ENCODE measurements at regions not wholly inside any gene's neighbourhood (a gene's known extent, or its start where the extent isn't known, plus 50 kb on each side); places are given as distances from the start of the nearest gene placed in this dataset.

DNA sequence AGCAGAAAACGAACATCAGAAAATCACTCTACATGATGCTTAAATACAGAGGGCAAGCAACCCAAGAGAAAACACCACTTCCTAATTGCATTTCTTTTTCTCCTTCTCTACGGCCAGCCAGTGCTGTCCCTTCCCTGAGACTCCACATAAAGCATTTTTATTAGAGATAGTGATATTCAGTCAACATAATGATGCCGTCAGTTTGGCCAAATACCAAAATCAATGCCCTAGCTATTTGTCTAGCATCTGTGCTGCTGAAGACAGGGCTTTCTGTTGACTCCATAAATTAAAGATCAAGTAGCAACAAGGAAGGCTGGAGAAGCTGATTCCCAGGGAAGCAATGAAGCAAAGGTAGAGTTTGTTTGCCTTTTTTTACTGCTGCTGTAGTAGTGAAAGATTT, 1024.9 kb downstream of the REEP3 start:
- no peaks in the 10 kb centered on the region for H3K9me3 ChIP-seq (ENCODE audit: low read length)
- no peaks in the 10 kb centered on the region for H3K36me3 Mint-ChIP-seq
- H3K4me3 ChIP-seq (ENCODE audit: low read length): no peak overlapping the region
- no peaks in the 10 kb centered on the region for H3K4me1 Mint-ChIP-seq
- POLR2A ChIA-PET: no interaction called here
- H3K4me3 Mint-ChIP-seq: no peak overlapping the region
- CTCF ChIA-PET: no interaction called here
- H3K27me3 Mint-ChIP-seq: no peaks in the 10 kb centered on the region
- H3K27ac Mint-ChIP-seq: no peak overlapping the region
- H3K36me3 ChIP-seq (ENCODE audit: insufficient read depth, low read length): no peaks in the 10 kb centered on the region
- no peak for DNase-seq
- no peaks in the 10 kb centered on the region for H3K27me3 ChIP-seq (ENCODE audit: insufficient read depth, low read length, poor library complexity, severe bottlenecking)
- H3K9me3 Mint-ChIP-seq: peaks cover 0 to 18% (median 2%) of the 10 kb centered on the region in 5 donors
- no peak overlapping the region for H3K27ac ChIP-seq (ENCODE audit: low read depth, low read length)
- H3K4me1 ChIP-seq (ENCODE audit: insufficient read depth, low read length): no peaks in the 10 kb centered on the region

- no peak overlapping the region for H3K27ac Mint-ChIP-seq
- H3K4me1 Mint-ChIP-seq: no peaks in the 10 kb centered on the region
- POLR2A ChIA-PET: no interaction called here
These were observed 1026.0 kb downstream of the REEP3 start for GRCh38 chr10:64547168-64547567.

DNA sequence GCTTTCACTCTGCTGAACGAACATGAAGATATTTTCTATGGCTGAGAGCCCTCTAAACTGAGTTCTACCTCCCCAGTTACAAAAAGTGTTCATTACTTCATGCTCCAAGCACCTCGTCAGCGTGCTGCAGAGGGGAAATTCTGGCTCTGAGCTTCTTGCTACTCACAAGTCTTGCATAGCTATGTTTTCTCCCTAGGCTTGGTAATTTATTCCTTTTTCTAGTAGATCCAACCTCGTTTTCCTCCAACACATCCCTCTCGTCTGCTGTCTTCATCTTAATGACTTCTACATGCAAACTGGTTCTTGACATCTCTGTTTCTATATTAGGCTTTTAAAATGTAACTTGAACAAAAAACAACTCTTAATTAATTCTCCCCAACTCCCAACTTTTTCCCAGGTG, 1034.5 kb downstream of the REEP3 start:
- DNase-seq: no peak
- ChIA-PET CTCF (no interaction called here), POLR2A (no interaction called here)
- Histone ChIP-seq H3K4me3 (ENCODE audit: low read length) (no peak overlapping the region), H3K9me3 (ENCODE audit: low read length) (no peaks in the 10 kb centered on the region), H3K27me3 (ENCODE audit: insufficient read depth, low read length, poor library complexity, severe bottlenecking) (no peaks in the 10 kb centered on the region), H3K4me1 (ENCODE audit: insufficient read depth, low read length) (no peaks in the 10 kb centered on the region), H3K27ac (ENCODE audit: low read depth, low read length) (no peak overlapping the region), H3K36me3 (ENCODE audit: insufficient read depth, low read length) (no peaks in the 10 kb centered on the region)
- H3K36me3 Mint-ChIP-seq: no peaks in the 10 kb centered on the region
- H3K9me3 Mint-ChIP-seq: peaks cover 0 to 25% (median 11%) of the 10 kb centered on the region in 5 donors
- no peaks in the 10 kb centered on the region for H3K27me3 Mint-ChIP-seq
- H3K4me3 Mint-ChIP-seq: no peak overlapping the region
- H3K27ac Mint-ChIP-seq: no peak overlapping the region
- no peaks in the 10 kb centered on the region for H3K4me1 Mint-ChIP-seq

More at GRCh38 chr10:64547168-64547567, 1026.0 kb downstream of the REEP3 start:
- H3K36me3 Mint-ChIP-seq: no peaks in the 10 kb centered on the region
- peaks cover 0 to 25% (median 6%) of the 10 kb centered on the region in 5 donors for H3K9me3 Mint-ChIP-seq
- no peaks in the 10 kb centered on the region for H3K27me3 ChIP-seq (ENCODE audit: insufficient read depth, low read length, poor library complexity, severe bottlenecking)
- H3K36me3 ChIP-seq (ENCODE audit: insufficient read depth, low read length): no peaks in the 10 kb centered on the region
- no peak for DNase-seq
- no peaks in the 10 kb centered on the region for H3K27me3 Mint-ChIP-seq
- H3K4me3 Mint-ChIP-seq: no peak overlapping the region
- no peaks in the 10 kb centered on the region for H3K4me1 ChIP-seq (ENCODE audit: insufficient read depth, low read length)
- H3K4me3 ChIP-seq (ENCODE audit: low read length): no peak overlapping the region
- CTCF ChIA-PET: no interaction called here
- no peaks in the 10 kb centered on the region for H3K9me3 ChIP-seq (ENCODE audit: low read length)
- no peak overlapping the region for H3K27ac ChIP-seq (ENCODE audit: low read depth, low read length)

GRCh38 chr10:64558094-64558835, 1037.1 kb downstream of the REEP3 start:
- no peaks in the 10 kb centered on the region for H3K36me3 Mint-ChIP-seq
- POLR2A ChIA-PET: no interaction called here

DNA sequence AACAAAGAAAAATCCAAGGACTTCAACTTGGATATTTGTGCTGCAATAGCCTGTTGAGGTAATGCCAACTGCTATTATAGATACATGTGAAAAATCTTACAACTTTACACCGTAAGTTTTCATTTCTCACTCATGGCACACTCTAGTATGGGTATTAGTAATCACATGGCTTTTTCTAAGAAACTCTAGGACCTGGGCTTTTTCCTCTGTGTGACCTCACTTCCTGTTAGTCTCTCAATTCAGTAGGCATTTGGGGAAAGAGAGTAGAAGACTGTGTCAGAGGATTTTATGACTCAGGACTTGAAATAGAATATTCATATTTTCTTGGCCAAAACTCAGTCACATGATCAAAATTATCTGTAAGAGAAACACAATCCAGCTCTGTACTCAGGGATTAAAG, 1049.9 kb downstream of the REEP3 start:
- POLR2A ChIA-PET: no interaction called here
- Mint-ChIP-seq H3K27ac (no peak overlapping the region), H3K27me3 (no peaks in the 10 kb centered on the region), H3K4me1 (no peaks in the 10 kb centered on the region), H3K36me3 (no peaks in the 10 kb centered on the region), H3K4me3 (no peak overlapping the region), H3K9me3 (peaks cover 6 to 17% (median 10%) of the 10 kb centered on the region in 5 donors)
- H3K4me1 ChIP-seq (ENCODE audit: insufficient read depth, low read length): no peaks in the 10 kb centered on the region
- DNase-seq: no peak
- no peaks in the 10 kb centered on the region for H3K27me3 ChIP-seq (ENCODE audit: insufficient read depth, low read length, poor library complexity, severe bottlenecking)
- H3K36me3 ChIP-seq (ENCODE audit: insufficient read depth, low read length): no peaks in the 10 kb centered on the region
- no peaks in the 10 kb centered on the region for H3K9me3 ChIP-seq (ENCODE audit: low read length)
- H3K4me3 ChIP-seq (ENCODE audit: low read length): no peak overlapping the region
- no peak overlapping the region for H3K27ac ChIP-seq (ENCODE audit: low read depth, low read length)
- CTCF ChIA-PET: no interaction called here

More at GRCh38 chr10:64558094-64558835, 1037.1 kb downstream of the REEP3 start:
- CTCF ChIA-PET: no interaction called here
- Histone ChIP-seq H3K9me3 (ENCODE audit: low read length) (no peaks in the 10 kb centered on the region), H3K27ac (ENCODE audit: low read depth, low read length) (no peak overlapping the region), H3K27me3 (ENCODE audit: insufficient read depth, low read length, poor library complexity, severe bottlenecking) (no peaks in the 10 kb centered on the region), H3K4me3 (ENCODE audit: low read length) (no peak overlapping the region), H3K4me1 (ENCODE audit: insufficient read depth, low read length) (no peaks in the 10 kb centered on the region), H3K36me3 (ENCODE audit: insufficient read depth, low read length) (no peaks in the 10 kb centered on the region)
- no peaks in the 10 kb centered on the region for H3K27me3 Mint-ChIP-seq
- H3K9me3 Mint-ChIP-seq: peaks cover 4 to 13% (median 8%) of the 10 kb centered on the region in 5 donors
- no peak overlapping the region for H3K4me3 Mint-ChIP-seq
- no peak for DNase-seq
- H3K27ac Mint-ChIP-seq: no peak overlapping the region
- no peaks in the 10 kb centered on the region for H3K4me1 Mint-ChIP-seq

DNA sequence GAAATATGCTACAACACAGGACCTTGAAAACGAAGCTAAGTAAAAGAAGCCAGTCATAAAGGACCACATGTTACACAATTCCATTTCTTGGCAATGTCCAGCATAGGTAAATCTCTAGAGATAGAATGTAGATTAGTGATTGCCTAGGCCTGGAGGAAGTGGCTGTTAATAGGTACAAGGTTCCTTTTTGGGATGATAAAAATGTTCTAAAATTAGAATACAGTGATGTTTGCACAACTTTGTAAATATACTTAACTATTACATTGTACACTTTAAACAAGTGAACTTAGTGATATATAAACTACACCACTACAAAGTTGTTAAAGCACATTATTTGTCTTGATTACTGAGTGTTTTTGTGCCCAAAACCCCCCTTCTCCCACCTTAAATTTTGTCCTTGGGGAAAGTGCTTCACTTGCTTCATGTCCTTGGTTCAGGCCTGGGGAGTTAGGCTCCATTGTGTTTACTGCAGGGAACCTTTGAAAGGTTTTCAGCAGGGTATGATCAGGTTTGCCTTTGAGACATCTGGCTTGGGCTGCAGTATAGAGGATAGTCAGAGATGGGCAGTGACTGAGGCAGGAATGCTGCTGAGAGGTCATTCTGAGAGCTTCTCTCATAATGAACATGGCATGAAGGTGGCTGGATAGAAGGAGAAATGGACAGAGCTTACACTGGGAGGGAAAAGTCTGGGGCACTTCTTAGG, 1052.6 kb downstream of the REEP3 start:
- Histone ChIP-seq H3K27ac (ENCODE audit: low read depth, low read length) (no peak overlapping the region), H3K27me3 (ENCODE audit: insufficient read depth, low read length, poor library complexity, severe bottlenecking) (no peaks in the 10 kb centered on the region), H3K4me1 (ENCODE audit: insufficient read depth, low read length) (no peaks in the 10 kb centered on the region), H3K4me3 (ENCODE audit: low read length) (no peak overlapping the region), H3K36me3 (ENCODE audit: insufficient read depth, low read length) (no peaks in the 10 kb centered on the region), H3K9me3 (ENCODE audit: low read length) (no peaks in the 10 kb centered on the region)
- Mint-ChIP-seq H3K4me3 (no peak overlapping the region), H3K27me3 (no peaks in the 10 kb centered on the region), H3K27ac (no peak overlapping the region), H3K4me1 (no peaks in the 10 kb centered on the region), H3K9me3 (peaks cover 2 to 10% (median 6%) of the 10 kb centered on the region in 5 donors), H3K36me3 (peaks cover 0 to 1% (median 0%) of the 10 kb centered on the region in 3 donors)
- DNase-seq: no peak
- POLR2A ChIA-PET: no interaction called here
- CTCF ChIA-PET: no interaction called here

GRCh38 chr10:64574371-64574770, 1053.2 kb downstream of the REEP3 start:
- ChIA-PET POLR2A (no interaction called here), CTCF (no interaction called here)
- Histone ChIP-seq H3K9me3 (ENCODE audit: low read length) (no peaks in the 10 kb centered on the region), H3K27ac (ENCODE audit: low read depth, low read length) (no peak overlapping the region), H3K27me3 (ENCODE audit: insufficient read depth, low read length, poor library complexity, severe bottlenecking) (no peaks in the 10 kb centered on the region), H3K4me1 (ENCODE audit: insufficient read depth, low read length) (no peaks in the 10 kb centered on the region), H3K4me3 (ENCODE audit: low read length) (no peak overlapping the region), H3K36me3 (ENCODE audit: insufficient read depth, low read length) (no peaks in the 10 kb centered on the region)
- no peak overlapping the region for H3K27ac Mint-ChIP-seq
- DNase-seq: no peak
- H3K4me3 Mint-ChIP-seq: no peak overlapping the region
- peaks cover 2 to 10% (median 5%) of the 10 kb centered on the region in 5 donors for H3K9me3 Mint-ChIP-seq
- H3K4me1 Mint-ChIP-seq: no peaks in the 10 kb centered on the region
- H3K36me3 Mint-ChIP-seq: peaks cover 0 to 1% (median 0%) of the 10 kb centered on the region in 3 donors
- H3K27me3 Mint-ChIP-seq: no peaks in the 10 kb centered on the region

- Mint-ChIP-seq H3K27ac (no peak overlapping the region), H3K4me3 (no peak overlapping the region), H3K4me1 (no peaks in the 10 kb centered on the region), H3K27me3 (no peaks in the 10 kb centered on the region), H3K9me3 (peaks cover 2 to 10% (median 7%) of the 10 kb centered on the region in 5 donors), H3K36me3 (peaks cover 0 to 1% (median 0%) of the 10 kb centered on the region in 3 donors)
- no peak for DNase-seq
- Histone ChIP-seq H3K27ac (ENCODE audit: low read depth, low read length) (no peak overlapping the region), H3K4me3 (ENCODE audit: low read length) (no peak overlapping the region), H3K9me3 (ENCODE audit: low read length) (no peaks in the 10 kb centered on the region), H3K27me3 (ENCODE audit: insufficient read depth, low read length, poor library complexity, severe bottlenecking) (no peaks in the 10 kb centered on the region), H3K36me3 (ENCODE audit: insufficient read depth, low read length) (no peaks in the 10 kb centered on the region), H3K4me1 (ENCODE audit: insufficient read depth, low read length) (no peaks in the 10 kb centered on the region)
- POLR2A ChIA-PET: no interaction called here
- CTCF ChIA-PET: no interaction called here
These were observed 1055.3 kb downstream of the REEP3 start for GRCh38 chr10:64576497-64576896.

Data from CD8-positive, alpha-beta memory T cell (primary cell).